Hypothalamus (tissue), 51 donors: ENCODE measurements at regions not wholly inside any gene's neighbourhood (a gene's known extent, or its start where the extent isn't known, plus 50 kb on each side); places are given as distances from the start of the nearest gene placed in this dataset.
"Not testable (repeated sequence)": the region's sequence is repeated elsewhere in the genome, so short reads cannot be mapped to it uniquely, and the experiment has no call there.

Experiments used
- DNase-seq, 51 donors: peaks; one replicate each; lab custom pipeline; 2025; lab: John Stamatoyannopoulos, UW

DNA sequence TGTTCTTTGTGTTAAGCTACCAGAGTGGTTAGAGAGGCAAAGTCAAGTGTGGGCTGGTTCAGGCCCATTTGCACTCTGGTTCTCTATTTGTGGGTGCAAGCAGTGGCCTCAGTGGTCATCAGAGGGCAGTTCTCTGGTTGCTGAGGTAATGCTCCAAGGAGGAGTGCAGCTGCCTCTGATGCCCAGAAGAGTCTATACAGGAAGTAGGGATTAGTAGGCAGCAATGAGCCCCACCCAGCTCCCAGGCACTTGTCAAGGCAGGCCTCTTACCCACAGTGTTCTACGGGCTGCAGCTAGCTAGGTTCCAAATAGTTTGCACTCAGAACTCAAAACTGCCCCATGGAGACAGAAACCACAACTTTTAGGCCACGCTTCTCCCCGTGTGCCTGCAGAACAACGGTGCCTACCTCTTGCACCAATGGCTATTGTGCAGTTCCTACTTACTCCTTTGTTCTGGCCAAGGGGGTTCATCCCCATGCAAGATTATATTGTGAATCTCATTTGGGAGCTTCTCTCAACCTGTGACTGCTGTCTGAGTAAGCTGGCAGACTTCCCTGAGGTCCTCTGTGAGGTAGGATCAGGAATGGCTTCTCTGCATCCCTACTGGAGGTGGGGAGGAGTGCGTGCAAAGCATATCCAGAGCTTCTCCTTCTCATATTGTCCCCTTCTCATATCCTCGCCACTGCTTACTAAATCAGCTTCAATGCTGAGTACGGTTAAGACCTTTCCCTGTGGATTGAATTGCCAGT is 410.3 kb upstream of the LMO3 start:
- DNase-seq: no peak

DNA sequence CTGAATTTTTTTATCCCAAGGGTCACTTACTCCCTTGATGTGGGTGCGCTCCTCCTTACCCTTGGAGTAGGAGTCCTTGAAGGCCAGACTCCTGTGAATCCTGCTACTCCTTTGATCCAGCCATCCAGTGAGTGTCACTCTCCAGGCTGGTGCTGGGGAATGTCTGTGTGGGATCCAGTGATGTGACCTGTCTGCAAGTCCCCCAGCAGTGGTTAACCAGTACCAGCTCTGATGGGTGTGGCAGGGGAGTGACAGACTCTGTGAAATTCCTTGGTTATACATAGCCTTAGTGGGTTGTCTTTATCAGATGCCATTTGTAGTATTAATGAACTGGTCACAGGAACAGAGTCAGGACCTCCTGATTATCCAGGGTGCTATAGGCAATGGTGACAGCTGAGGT is 409.5 kb upstream of the LMO3 start:
- DNase-seq: no peak

DNA sequence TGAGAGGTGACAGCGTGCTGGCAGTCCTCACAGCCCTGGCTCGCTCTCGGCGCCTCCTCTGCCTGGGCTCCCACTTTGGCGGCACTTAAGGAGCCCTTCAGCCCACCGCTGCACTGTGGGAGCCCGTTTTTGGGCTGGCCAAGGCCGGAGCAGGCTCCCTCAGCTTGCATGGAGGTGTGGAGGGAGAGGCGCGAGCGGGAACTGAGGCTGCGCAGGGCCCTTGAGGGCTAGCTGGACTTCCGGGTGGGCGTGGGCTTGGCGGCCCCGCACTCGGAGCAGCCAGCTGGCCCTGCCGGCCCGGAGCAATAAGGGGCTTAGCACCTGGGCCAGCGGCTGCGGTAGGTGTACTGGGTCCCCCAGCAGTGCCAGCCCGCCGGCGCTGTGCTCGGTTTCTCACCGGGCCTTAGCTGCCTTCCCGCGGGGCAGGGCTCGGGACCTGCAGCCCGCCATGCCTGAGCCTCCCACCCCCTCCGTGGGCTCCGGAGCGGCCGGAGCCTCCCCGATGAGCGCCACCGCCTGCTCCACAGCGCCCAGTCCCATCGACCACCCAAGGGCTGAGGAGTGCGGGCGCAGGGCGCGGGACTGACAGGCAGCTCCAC is 401.6 kb upstream of the LMO3 start:
- DNase-seq: not testable (repeated sequence)

DNA sequence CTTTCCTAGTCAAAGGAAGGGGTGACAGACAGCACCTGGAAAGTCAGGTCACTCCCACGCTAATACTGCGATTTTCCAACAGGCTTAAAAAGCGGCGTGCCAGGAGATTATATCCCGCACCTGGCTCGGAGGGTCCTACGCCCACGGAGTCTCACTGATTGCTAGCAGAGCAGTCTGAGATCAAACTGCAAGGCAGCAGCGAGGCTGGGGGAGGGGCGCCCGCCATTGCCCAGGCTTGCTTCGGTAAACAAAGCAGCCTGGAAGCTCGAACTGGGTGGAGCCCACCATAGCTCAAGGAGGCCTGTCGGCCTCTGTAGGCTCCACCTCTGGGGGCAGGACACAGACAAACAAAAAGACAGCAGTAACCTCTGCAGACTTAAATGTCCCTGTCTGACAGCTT is 392.6 kb upstream of the LMO3 start:
- DNase-seq: not testable (repeated sequence)

DNA sequence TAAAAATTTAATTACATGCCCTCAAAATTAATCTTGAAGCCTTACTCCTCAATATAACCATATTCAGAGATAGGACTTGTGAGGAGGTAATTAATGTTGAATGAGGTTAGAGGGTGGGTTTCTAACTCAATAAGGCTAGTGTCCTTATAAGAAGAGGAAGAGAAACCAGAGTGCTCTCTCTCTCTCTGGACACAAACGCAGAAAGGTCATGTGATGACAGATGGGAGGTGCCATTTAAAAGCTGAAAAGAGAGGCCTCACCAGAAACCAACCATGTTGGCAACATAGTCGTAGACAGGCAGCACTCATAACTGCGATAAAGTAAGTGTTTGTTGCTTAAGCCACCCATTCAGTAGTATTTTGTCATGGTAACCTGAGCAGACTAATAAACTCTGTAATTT is 378.5 kb upstream of the LMO3 start:
- DNase-seq: no peak

DNA sequence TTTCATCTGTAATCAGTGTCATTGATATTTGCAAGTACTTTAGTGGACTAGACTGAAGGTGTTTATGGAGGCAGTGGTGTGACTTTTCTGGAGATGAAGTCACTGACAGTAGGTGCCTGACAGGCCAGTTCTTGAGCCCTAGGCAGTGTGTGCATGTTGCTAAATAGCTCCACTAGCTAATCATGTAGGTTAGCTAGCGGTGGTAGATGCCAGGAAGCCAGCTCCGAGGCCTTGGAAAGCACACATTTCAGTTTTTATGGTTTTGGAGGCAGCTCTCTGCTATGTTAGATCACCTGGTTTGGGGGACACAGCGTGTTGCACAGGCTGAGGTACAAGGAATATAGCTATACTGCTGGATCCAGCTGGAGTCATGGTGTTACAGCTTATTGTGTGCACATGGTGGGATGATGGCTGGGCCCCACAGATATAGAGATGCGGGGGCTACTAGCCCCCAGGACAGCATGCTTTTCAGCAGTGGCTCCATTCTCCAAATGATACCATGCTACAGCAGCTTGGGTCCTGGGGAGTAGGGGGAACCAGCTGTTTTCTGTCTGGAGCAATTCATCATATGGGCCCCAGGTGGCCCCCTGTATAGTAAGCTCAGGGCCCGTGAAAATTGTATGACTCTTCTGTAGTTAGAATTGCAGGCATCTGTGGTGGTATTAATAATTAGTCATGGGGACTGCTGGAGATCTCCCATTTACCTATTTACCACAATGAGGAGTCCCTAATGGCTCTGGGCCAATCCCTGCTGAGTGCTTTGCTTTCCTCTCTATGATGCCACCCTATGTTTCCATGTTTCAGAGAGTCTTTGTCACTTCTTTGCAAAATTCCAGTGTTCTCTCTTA is 367.2 kb upstream of the LMO3 start:
- no peak for DNase-seq

DNA sequence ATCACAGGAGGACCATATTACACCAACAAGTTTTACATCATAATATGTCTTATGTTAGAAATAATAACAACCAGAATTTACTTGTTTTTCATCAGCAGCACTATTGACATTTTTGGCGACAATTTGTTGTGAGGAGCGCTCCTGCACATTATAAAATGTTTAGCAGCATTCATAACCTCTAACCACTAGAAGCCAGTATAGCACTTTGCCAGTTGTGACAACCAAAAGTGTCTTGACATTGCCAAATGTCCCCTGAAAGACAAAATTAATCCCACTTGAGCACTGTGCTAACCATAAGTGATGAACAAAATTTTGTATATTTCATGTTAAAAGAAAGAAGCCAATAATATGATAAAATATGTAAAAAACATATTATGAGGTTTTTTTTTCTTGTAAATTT is 356.9 kb upstream of the LMO3 start:
- DNase-seq: no peak

DNA sequence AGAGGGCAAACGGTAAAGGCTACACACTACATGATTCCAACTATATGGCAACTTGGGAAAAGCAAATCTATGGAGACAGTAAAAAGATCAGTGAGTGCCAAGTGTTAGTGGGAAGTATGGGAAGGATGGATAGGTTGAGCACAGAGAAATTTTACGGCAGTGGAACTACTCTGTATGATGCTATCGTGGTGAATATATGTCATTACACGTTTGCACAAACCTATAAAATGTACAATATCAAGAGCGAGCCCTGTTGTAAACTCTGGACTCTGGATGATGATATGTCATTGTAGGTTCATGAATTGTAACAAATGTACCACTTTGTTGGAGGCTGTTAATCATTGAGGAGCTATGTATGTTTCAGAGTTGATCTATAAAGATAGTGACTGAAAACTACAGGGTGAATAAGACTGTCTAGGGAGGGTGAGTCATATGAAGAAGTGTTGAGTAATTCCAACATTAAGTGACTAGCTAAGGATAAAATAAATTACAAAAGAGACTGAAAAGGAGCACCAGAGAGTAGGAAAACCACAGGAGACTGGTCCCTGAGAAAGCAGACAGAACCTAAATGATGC is 349.2 kb upstream of the LMO3 start:
- DNase-seq: no peak

DNA sequence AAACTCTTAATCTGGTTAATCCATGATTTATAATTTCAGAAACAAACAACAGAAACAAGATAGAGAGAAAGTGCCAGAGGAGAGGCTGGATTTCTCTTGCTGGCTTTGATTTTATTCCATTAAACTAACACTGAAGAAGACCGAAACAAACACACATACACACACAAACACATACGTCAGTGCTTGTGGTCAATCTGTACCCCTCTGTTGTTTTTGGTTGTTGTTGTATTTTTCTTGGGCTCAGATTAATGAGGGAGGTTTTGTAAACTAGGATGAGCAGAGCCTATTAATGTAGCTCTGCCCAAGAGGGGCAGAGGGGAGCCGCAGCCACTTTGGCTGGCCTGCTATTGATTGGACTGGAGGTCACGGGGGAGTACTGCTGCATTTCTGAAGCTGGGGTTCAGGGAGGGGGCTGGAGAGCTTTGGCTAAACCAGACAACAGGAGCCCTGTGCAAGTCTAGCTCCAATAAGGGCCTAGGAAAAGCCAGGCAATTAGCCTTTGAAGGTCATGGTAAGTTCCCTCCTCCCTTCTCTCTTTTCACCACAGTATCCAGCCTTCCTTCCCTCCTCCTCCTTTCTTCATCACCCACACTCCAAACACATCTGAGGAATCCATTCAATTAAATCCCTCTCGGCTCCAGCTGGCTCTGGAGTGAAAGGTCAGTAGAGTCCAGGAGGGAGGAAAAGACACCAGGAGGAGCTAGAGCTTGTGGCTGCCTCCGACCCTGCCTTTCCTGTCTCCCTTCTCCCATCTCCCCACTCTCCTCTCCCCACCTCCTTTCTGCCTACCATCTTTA is 344.1 kb upstream of the LMO3 start:
- DNase-seq: no peak

DNA sequence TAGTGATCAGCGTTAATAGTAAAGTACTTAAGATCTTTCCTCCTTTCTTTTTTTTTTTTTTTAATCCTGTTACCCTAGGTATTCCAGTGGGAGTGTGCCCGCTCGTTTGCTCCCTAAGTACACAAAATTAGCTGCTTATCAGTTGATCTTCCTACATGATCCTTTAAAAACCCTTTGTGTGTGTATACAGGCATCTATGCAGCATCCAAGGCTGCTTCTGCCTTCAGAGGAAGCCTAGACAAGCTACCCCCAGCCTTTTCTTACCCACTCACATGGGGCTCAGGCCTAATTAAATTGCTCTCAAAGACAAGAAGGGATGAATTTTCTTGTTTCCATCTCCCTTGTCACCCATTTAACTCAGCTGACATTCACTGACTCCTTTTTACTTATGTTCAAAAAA is 343.4 kb upstream of the LMO3 start:
- DNase-seq: no peak

DNA sequence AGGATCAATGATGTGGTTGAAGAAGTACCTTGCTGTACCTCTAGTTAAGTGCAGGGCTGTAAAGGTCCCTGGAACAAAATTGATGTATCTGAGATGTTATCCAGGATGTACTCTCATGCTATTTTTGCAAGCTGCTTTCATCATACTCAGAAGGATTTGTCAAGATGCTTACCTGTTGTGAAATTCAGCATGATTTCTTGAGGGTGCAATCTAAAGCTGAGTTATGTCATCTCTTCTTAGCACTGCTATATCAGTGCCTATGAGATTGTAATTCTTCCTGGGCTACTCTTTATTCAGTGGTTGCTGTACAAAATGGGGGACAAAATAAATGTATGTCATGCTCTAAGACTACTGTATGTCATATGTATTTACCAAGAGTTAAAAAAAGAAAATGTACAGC is 340.7 kb upstream of the LMO3 start:
- no peak for DNase-seq

DNA sequence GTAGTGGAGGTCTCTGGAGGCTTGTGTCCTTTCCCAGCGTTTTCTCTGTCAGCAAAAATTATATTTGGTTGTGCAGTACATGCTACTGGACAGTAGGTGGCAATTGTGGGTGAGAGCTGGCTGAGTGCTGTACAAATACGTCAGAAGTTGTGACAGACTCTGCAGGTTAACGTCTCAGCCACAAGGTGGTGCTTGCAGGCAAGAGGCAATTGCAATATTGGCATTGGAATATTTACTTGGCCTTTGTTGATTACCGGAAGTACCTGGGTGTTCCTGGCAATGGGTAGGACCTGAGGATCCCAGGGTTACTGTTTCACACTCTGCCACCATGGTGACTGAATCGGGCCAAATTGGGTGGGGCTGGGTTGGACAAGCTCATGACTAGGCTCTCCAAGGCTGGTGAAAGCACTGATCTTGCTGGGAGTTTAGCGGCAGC is 333.9 kb upstream of the LMO3 start:
- no peak for DNase-seq

DNA sequence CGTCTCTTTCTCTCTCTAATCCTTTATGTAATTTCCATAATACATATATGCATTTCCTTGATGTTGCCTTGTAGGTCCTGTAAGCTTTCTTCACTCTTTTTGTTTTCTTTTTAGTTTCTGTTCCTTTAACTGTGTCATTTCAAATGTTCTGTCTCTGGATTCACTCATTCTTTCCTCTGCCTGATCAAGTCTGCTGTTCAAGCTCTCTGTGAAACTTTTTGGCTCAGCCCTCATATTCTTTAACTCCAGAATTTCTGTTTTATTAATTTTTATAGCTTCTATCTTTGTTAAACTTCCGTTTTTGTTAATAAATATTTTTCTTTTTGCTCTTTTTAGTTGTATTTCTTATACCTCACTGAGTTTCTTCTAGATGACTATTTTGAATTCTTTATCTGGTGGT is 321.3 kb upstream of the LMO3 start:
- no peak for DNase-seq

DNA sequence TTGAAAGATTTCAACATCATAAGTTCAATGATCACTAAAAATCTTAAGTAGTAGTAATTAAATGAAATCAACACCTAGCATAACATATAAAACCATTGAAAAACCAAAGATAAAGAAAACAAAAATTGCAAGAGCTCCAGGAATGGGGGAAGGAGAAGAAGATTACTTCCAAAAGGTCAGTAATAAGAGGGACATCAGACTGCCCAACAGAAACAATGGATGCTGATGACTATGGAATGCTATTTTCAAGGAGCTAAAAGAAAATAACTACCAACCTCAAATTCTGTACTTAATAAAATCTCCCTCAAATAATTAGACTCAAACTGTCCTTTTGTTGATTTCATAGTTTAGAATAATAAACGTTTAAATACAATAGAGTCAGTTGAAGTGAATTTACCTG is 314.5 kb upstream of the LMO3 start:
- no peak for DNase-seq

DNA sequence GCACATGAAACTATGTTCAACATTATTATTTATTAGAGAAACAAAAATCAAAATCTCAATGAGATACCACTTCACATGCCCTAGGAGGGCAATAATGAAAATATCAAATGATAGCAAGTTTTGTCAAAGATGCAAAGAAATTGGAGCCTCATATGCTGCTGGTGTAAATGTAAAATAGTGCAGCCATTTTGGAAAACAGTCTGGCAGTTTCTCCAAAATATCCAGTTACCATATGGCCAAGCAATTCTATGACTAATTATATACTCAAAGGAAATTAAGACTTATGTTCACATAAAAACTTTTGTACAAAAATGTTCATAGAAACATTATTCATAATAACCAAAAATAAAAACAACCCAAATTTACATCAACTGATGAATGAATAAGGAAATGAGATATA is 313.6 kb upstream of the LMO3 start:
- DNase-seq: no peak

DNA sequence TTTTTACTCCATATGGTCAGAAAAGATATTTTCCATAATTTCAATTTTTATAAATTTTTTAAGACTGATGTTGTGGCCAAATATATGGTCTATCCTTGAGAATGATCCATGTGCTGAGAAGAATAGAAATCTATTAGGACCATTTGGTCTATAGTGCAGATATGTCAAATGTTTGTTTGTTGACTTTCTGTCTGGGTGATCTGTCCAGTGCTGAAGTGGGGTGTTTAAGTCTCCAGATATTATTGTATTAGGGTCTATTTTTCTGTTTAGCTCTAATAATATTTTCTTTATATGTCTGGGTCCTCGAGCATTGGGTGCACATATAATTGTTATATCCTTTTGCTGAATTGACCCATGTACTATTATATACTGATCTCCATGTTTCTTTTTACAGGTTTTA is 308.9 kb upstream of the LMO3 start:
- DNase-seq: no peak

DNA sequence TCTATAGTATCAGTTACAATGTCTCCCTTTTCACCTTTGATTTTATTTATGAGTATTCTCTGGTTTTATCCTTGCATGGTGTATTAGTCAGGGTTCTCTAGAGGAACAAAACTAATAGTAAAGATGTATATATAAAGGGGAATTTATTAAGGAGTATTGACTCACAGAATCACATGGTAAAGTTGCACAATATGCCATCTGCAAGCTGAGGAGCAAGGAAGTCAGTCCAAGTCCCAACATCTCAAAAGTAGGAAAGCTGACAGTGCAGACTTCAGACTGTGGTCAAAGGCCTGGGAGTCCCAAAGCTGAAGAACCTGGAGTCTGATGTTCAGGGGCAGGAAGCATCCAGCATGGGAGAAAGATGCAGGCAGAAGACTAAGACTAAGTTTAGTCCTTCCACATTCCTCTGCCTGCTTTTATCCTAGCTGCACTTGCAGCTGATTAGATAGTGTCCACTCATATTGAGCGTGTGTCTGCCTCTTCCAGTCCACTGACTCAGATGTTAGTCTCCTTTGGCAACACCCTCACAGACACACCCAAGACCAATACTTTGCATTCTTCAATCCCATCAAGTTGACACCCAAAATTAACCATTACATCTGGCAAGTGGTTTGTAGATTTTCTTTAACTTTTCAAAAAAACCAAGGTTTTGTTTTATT is 308.0 kb upstream of the LMO3 start:
- DNase-seq: no peak

DNA sequence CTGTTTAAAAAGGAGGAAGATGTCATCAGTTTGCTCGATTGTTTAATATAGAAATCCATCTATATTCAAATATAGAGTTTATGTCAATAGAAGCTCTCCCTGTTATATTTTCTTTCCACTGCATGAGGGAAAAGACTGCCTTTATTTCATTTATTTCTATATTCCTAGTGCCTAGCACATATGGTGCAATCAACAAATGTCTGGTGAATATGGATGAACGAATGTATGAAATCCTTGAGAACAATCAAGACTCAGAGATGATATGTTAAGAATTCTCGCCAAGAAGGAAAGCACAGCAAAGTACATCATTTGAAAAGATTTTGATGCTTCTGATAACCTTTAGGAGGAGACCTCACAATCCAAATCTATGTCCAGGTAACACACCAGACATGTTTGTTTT is 296.0 kb upstream of the LMO3 start:
- DNase-seq: no peak

DNA sequence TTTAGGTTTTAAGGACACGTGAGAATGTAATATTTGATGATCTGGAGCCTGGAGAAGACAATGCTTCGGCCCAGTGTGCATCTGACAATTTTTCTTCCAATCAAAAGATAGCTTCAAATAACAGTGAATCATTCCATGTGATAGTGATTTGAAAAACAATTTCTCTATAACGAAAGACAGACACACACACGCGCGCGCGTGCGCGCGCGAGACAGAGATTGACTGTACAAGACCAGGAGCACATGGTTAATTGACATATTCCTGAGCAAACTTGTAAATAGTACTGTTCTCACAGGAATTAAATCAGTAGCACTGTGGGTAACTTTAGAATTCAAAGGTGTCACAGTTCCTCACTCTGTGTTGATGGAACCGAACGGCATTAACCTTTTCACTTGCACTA is 287.5 kb upstream of the LMO3 start:
- DNase-seq: no peak

DNA sequence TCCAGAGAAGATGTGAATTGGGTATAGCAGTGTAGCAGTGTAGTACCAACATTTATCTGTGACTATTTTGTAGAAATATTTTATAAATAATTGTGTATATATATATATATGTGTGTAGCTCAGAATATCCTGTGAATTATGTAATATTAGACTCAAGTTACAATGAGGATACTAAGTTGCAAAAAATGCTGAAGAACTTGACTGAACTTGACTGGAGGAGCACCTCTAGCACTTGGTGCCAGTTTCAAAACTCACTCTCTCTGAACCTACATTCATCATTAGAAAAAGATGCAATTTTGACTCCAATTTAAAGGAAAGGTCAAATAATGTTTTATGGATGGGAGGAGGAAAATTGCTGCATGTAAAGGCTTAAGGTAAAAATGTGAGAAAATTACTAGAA is 285.7 kb upstream of the LMO3 start:
- no peak for DNase-seq
